Natural killer cell (primary cell): ENCODE measurements at regions not wholly inside any gene's neighbourhood (a gene's known extent, or its start where the extent isn't known, plus 50 kb on each side); places are given as distances from the start of the nearest gene placed in this dataset.
"Not testable (repeated sequence)": the region's sequence is repeated elsewhere in the genome, so short reads cannot be mapped to it uniquely, and the experiment has no call there.

Source experiments
- ATAC-seq, 3 donors: fragments of 150-1000 bp in 2 of 3; fragments of 200-7000 bp in 1 of 3; cut with Tn5 transposase; 1 replicate in 1 of 3; 2 replicates in 2 of 3; pipeline ENCODE4 v1.10.0; 2021; ENCODE audit warnings: mild to moderate bottlenecking in 2 of 3, moderate library complexity in 2 of 3
- DNase-seq, 2 donors: peaks; one replicate each; pipeline versions ENCODE4 v3.0.0 to v3.0.0-alpha.2; 2013 to 2021; ENCODE audit warnings: mixed read lengths in 1 of 2
- H3K27ac ChIP-seq: one replicate; pipeline ENCODE4 v1.5.1; 2013; ENCODE audit warnings: mild to moderate bottlenecking, low read length
- H3K27me3 ChIP-seq: one replicate; pipeline ENCODE4 v1.6.1; 2013; ENCODE audit warnings: low read length; ENCODE audit not compliant: control insufficient read depth, insufficient read depth
- H3K36me3 ChIP-seq: one replicate; pipeline ENCODE4 v1.6.1; 2013; ENCODE audit warnings: low read length; ENCODE audit not compliant: control insufficient read depth, insufficient read depth
- H3K4me1 ChIP-seq: one replicate; pipeline ENCODE4 v1.6.1; 2013; ENCODE audit warnings: low read length; ENCODE audit not compliant: control insufficient read depth, insufficient read depth
- H3K4me3 ChIP-seq: one replicate; pipeline ENCODE4 v1.5.1; 2013; ENCODE audit warnings: low read length
- H3K9me3 ChIP-seq: one replicate; pipeline ENCODE4 v1.6.1; 2013; ENCODE audit warnings: low read length; ENCODE audit not compliant: control insufficient read depth, insufficient read depth
- H3K27ac Mint-ChIP-seq, 2 donors: one replicate each; pipeline ENCODE4 v1.8.0; 2022; ENCODE audit warnings: mild to moderate bottlenecking in 2 of 2, mixed read lengths in 2 of 2, moderate library complexity in 1 of 2
- H3K27me3 Mint-ChIP-seq, 2 donors: one replicate each; pipeline ENCODE4 v1.8.0; 2022; ENCODE audit warnings: low read depth in 2 of 2, mixed read lengths in 2 of 2
- H3K36me3 Mint-ChIP-seq: one replicate; pipeline ENCODE4 v1.8.0; 2022; ENCODE audit warnings: mixed read lengths
- H3K4me1 Mint-ChIP-seq, 2 donors: one replicate each; pipeline ENCODE4 v1.8.0; 2022; ENCODE audit warnings: mixed read lengths in 2 of 2
- H3K4me3 Mint-ChIP-seq: one replicate; pipeline ENCODE4 v1.8.0; 2022; ENCODE audit warnings: mild to moderate bottlenecking, moderate library complexity, mixed read lengths
- H3K9me3 Mint-ChIP-seq, 2 donors: one replicate each; pipeline ENCODE4 v1.8.0; 2022; ENCODE audit warnings: mixed read lengths in 2 of 2
- WGBS: methylation state at CpG from one replicate; pipeline ENCODE4 v1.1.7; 2013; ENCODE audit warnings: missing lambda C conversion rate; ENCODE audit not compliant: insufficient coverage; 5-methylcytosine and 5-hydroxymethylcytosine counted together
- intact Hi-C: fragments of 100-400 bp; cut with micrococcal nuclease; formaldehyde crosslinking; loops from one replicate; pipeline ENCODE4 v1.14.2; 2022
- TF ChIP-seq, protein P1 (sequence below): fragments of 200-600 bp; IDR thresholded peaks from one replicate; pipeline ENCODE4 v1.8.0; 2022; ENCODE audit warnings: antibody characterized with exemption

DNA sequence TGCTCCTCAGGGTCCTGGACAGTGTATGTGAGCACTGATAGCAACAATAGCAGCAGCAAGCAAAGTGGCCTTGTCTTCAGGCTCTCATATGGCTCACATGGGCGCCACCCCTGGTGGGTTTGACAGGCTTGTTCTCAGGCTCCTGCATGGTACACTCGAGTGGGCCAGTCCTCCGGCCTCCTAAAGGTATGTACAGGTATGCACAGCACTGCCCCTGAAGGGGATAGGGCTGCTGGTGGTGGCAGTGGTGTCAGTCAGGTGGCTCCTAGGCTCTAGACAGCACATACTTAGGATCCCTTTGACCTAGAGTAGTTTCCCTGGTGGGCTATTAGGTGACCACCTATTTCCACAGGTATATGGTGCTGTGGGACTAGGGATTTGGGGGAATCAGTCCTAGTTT is 79.8 kb downstream of the LGALS9B start:
- H3K27ac ChIP-seq, H3K4me3 ChIP-seq, H3K36me3 Mint-ChIP-seq, intact Hi-C loops, ATAC-seq, H3K27ac Mint-ChIP-seq, H3K4me1 Mint-ChIP-seq, H3K4me1 ChIP-seq, H3K9me3 Mint-ChIP-seq, H3K9me3 ChIP-seq, H3K4me3 Mint-ChIP-seq, H3K27me3 Mint-ChIP-seq, H3K36me3 ChIP-seq, H3K27me3 ChIP-seq, DNase-seq: not testable (repeated sequence)
- WGBS: 100% methylated on average over 1 of the region's 3 CpGs

DNA sequence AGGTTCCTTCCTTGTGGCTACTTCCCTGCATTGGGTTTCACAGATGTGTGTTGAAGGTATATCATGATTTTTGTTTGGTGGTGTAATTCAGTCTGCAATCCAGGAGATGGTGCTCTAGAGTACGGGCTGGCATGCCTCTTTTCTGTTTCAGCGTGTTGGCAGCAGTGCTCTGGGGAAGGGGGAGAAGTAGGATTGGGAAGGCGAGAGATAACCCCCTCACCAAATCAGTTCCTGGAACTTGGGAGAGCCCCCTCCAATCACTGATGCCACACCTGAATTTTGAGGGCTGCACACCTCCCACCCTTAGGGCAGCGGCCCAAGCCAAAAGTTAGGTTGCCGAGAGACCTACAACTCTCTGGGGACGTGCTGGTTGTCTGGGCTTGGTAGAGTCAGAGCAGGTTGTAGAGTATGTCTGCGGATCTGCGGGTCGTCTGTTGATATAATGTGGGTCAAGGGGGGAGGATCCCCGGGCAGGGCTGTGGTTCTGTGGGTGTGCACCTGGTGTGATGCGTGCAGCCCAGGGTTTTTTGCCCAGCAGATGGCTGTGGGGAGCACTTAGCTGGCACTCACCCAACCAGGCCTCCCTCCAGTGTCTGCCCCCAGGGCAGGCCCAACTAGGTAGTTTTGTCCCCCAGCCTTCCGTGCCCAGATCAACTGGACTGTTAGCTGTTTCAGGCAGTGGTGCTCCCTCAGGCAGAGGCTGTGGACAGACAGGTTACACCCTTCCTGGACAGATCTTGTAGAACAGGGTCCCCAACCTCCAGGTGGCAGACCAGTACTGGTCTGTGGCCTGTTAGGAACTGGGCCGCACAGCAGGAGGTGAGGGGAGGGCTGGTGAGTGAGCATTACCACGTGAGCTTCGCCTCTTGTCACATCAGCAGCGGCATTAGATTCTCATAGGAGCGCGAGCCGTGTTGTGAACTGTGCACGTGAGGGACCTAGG is 85.7 kb downstream of the LGALS9B start:
- H3K9me3 Mint-ChIP-seq, H3K27me3 ChIP-seq, H3K36me3 ChIP-seq, H3K4me1 Mint-ChIP-seq, H3K27ac ChIP-seq, H3K27me3 Mint-ChIP-seq, H3K36me3 Mint-ChIP-seq, intact Hi-C loops, H3K9me3 ChIP-seq, H3K4me3 ChIP-seq, H3K4me1 ChIP-seq: not testable (repeated sequence)
- peak overlapping the region; percentile 32 to 86 for H3K27ac Mint-ChIP-seq
- peak; percentile 81 to 92 (median 87) for ATAC-seq
- WGBS: 23% methylated on average over 5 of the region's 20 CpGs
- peak overlapping the region; percentile 87 for H3K4me3 Mint-ChIP-seq
- TF ChIP-seq, protein P1, sequence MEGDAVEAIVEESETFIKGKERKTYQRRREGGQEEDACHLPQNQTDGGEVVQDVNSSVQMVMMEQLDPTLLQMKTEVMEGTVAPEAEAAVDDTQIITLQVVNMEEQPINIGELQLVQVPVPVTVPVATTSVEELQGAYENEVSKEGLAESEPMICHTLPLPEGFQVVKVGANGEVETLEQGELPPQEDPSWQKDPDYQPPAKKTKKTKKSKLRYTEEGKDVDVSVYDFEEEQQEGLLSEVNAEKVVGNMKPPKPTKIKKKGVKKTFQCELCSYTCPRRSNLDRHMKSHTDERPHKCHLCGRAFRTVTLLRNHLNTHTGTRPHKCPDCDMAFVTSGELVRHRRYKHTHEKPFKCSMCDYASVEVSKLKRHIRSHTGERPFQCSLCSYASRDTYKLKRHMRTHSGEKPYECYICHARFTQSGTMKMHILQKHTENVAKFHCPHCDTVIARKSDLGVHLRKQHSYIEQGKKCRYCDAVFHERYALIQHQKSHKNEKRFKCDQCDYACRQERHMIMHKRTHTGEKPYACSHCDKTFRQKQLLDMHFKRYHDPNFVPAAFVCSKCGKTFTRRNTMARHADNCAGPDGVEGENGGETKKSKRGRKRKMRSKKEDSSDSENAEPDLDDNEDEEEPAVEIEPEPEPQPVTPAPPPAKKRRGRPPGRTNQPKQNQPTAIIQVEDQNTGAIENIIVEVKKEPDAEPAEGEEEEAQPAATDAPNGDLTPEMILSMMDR: peak; percentile 67
- DNase-seq: peak; percentile 20 to 55

DNA sequence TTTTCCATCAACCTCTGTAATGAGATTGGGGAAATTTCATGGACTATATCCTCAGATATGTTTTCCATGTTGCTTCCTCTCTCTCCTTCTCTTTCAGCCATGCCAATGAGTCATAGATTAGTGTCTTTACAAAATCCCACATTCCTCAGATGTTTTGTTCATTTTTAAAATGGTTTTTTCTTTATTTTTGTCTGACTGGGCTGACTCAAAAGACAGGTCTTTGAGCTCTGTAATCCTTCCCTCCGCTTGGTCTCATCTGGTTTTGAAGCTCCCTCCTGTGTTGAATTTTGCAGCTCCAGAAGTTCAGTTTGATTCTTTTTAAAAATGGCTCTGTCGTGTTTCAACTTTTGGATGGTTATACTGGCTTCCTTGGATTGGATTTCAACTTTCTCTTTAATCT is 86.7 kb downstream of the LGALS9B start:
- DNase-seq, H3K4me3 ChIP-seq, H3K9me3 ChIP-seq, ATAC-seq, intact Hi-C loops, H3K27ac ChIP-seq, H3K4me1 Mint-ChIP-seq, H3K27me3 ChIP-seq, H3K36me3 ChIP-seq, H3K36me3 Mint-ChIP-seq, H3K4me1 ChIP-seq, H3K27ac Mint-ChIP-seq, H3K4me3 Mint-ChIP-seq, H3K9me3 Mint-ChIP-seq: not testable (repeated sequence)
- H3K27me3 Mint-ChIP-seq: peaks cover 16% of the 10 kb centered on the region in 2 donors
- 100% methylated on average over 1 of the region's 2 CpGs for WGBS

DNA sequence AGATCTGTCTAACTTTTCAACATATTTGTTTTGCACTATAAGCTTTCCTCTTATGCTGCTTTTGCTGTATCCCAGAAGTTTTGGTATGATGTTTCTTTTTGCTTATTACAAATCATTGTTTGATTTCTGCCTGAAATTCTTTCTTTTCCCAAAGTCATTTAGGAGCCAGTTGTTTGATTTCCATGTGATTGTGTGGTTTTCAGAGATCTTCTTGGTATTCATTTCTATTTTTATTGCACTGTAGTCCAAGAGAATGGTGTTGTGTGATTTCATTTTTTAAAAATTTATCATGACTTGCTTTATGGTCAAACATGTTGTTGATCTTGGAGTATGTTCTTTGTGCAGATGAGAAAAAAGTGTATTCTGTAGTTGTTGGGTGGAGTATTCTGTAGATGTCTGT is 88.1 kb downstream of the LGALS9B start:
- H3K27ac ChIP-seq, H3K27ac Mint-ChIP-seq, intact Hi-C loops, H3K4me1 Mint-ChIP-seq, H3K4me1 ChIP-seq, H3K9me3 ChIP-seq, H3K4me3 ChIP-seq, H3K36me3 ChIP-seq, DNase-seq, H3K27me3 ChIP-seq, ATAC-seq, H3K36me3 Mint-ChIP-seq, H3K4me3 Mint-ChIP-seq, H3K9me3 Mint-ChIP-seq: not testable (repeated sequence)
- peaks cover 16 to 17% of the 10 kb centered on the region in 2 donors for H3K27me3 Mint-ChIP-seq

DNA sequence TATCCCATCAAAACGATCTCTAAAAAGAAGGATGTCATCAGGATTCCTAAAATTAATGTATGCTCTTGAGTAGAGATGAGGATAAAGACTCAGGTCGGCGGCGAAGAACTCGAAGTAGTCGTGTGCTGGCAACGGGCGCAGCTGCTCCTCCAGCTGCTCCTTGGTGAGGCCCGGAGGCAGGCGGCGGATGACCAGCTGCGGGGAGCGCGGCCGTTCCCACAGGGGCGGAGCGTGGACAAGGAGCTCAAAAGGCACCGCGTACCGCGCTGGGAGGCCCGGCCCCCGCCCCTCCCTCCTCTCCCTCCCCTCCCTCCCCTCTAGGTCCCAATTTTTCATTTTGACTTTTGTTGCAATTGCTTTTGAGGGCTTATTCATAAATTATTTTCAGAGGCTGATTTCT is 90.7 kb downstream of the LGALS9B start:
- intact Hi-C loops, H3K4me3 Mint-ChIP-seq: not testable (repeated sequence)

DNA sequence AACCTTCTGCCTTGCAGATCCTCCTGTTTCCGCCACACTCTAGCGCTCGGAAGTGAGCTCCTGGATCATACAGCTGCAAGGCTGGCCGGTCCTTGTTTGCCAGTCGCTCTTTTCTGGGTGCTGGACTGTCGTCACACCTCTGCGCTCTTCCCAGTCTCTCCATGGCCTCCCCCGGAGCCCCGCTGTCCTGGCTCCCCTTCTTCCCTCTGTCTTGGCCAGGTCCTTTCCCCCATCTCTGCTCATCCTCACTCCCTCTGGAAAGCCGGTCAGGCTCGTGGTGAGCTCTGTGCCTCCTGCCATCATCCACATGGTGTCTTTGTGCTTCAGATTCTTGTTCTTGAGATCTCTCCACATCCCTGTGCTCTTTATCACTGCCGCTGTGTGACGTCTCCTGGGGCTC is 91.6 kb downstream of the LGALS9B start:
- H3K4me3 Mint-ChIP-seq, DNase-seq, H3K9me3 Mint-ChIP-seq, H3K36me3 Mint-ChIP-seq, H3K9me3 ChIP-seq, H3K4me3 ChIP-seq, ATAC-seq, H3K4me1 Mint-ChIP-seq, H3K27ac Mint-ChIP-seq, H3K27ac ChIP-seq, H3K4me1 ChIP-seq, intact Hi-C loops, H3K27me3 ChIP-seq, H3K36me3 ChIP-seq: not testable (repeated sequence)
- H3K27me3 Mint-ChIP-seq: peaks cover 12 to 16% of the 10 kb centered on the region in 2 donors
- WGBS: 97% methylated on average over 10 of the region's 13 CpGs

More for the DNA sequence above, 90.7 kb downstream of the LGALS9B start:
- H3K4me3 ChIP-seq, H3K9me3 ChIP-seq, H3K27ac ChIP-seq, H3K9me3 Mint-ChIP-seq, DNase-seq, H3K4me1 Mint-ChIP-seq, H3K27me3 ChIP-seq, H3K27ac Mint-ChIP-seq, H3K36me3 ChIP-seq, H3K4me1 ChIP-seq, H3K36me3 Mint-ChIP-seq, ATAC-seq: not testable (repeated sequence)
- 70% methylated on average over 11 of the region's 23 CpGs for WGBS
- peaks cover 17 to 22% of the 10 kb centered on the region in 2 donors for H3K27me3 Mint-ChIP-seq
